GM12873 (cell line): ENCODE measurements at regions not wholly inside any gene's neighbourhood (a gene's known extent, or its start where the extent isn't known, plus 50 kb on each side); places are given as distances from the start of the nearest gene placed in this dataset.

Source experiments
- TF ChIP-seq, protein P1 (sequence below): IDR thresholded peaks from 2 replicates; pipeline ENCODE4 v1.5.1; 2012; ENCODE audit warnings: low read depth, mild to moderate bottlenecking, moderate library complexity, low read length, control low read depth; ENCODE audit not compliant: insufficient read depth; ENCODE audit errors: missing control alignments

DNA sequence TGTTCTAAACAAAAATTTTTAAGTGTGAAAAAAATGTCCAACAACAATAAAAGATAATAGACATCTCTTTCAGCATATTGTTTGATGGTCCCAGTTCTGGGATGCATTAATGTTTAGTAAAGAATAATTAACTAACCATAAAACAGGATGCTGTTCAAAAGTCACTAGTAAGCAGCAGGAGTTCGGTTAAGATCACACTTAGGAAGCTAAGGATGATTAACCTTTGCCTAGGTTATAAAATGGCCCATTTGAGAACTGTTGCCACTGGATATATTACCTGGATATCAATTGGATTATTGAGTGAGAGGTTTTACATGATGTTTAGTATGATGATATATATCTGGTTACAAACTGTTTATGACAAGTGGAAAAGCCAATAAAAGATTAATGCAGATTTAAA lies 171.7 kb downstream of the ATG4C start:
- TF ChIP-seq, protein P1, sequence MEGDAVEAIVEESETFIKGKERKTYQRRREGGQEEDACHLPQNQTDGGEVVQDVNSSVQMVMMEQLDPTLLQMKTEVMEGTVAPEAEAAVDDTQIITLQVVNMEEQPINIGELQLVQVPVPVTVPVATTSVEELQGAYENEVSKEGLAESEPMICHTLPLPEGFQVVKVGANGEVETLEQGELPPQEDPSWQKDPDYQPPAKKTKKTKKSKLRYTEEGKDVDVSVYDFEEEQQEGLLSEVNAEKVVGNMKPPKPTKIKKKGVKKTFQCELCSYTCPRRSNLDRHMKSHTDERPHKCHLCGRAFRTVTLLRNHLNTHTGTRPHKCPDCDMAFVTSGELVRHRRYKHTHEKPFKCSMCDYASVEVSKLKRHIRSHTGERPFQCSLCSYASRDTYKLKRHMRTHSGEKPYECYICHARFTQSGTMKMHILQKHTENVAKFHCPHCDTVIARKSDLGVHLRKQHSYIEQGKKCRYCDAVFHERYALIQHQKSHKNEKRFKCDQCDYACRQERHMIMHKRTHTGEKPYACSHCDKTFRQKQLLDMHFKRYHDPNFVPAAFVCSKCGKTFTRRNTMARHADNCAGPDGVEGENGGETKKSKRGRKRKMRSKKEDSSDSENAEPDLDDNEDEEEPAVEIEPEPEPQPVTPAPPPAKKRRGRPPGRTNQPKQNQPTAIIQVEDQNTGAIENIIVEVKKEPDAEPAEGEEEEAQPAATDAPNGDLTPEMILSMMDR: no peak

GRCh38 chr1:62962014-62962812 lies 178.3 kb downstream of the ATG4C start:
- TF ChIP-seq, protein P1: no peak

DNA sequence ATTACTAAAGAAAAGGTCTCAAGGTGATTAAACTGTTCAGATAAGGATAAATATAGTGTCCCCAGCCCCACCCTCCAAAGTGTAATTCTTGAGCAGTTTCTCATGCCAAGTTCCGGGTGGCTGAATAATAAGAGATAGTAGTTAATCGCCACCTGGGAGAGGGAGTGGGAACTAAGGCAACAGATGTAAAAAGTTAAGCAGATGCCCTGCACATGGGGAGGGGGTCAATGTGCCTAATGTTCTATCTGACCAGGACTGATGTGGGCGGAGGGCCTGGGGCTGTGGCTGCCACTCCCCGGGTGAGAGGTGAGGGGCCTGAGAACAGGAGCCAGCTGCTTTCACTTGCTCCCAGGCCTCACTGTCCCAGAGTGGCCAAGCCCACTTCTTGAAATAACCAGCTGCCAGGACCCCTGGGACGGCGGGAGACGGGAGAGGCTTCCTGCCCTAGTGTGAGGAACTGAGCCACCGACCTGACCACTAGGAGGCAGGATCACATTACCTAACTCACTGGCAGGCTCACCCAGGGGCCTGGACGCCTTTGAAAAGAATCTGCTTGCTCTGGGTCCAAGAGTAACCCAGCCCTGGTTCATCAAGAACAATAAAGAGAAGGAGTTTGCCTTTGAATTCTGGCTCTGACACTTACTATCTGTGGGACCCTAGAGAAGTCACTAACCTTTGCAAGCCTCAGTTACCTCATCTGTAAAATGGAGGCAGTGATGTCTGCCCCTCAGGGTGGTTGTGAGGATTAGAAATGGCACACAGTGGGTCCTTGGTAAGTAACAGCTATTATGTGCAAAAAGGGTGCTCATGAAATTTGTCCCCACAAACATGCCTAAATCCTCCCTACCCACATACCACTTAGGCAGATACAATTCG lies 179.2 kb downstream of the ATG4C start:
- TF ChIP-seq, protein P1: peak; percentile 81

- TF ChIP-seq, protein P1: no peak
Observed at GRCh38 chr1:62964141-62964540, 180.2 kb downstream of the ATG4C start.

- TF ChIP-seq, protein P1: no peak
Observed at GRCh38 chr1:62967031-62967430, 183.1 kb downstream of the ATG4C start.

DNA sequence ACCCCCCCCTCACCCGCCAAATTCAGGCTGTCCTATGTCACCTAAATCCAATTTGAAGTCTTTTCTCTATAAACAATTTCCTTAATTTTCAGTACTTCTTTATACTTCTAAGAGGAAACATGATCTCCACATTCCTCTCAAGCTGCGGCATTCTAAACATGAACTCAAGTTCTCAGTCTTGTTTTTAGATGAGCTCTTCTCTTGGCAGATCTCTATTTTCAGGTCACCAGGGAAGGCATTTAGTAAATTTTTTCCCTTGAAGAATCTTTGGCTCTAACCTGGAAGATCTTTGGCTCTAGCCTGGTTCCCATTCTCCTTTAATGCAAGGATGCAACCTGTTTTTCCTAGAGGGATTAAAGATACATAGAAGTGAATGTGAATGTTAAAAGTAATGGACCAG lies 193.4 kb downstream of the ATG4C start:
- TF ChIP-seq, protein P1: no peak

GRCh38 chr1:62978741-62979140 lies 194.8 kb downstream of the ATG4C start:
- TF ChIP-seq, protein P1: no peak
